Esophagus squamous epithelium (tissue), 4 donors: ENCODE measurements at regions not wholly inside any gene's neighbourhood (a gene's known extent, or its start where the extent isn't known, plus 50 kb on each side); places are given as distances from the start of the nearest gene placed in this dataset.

ENCODE experiments used
- POLR2A ChIP-seq, 4 donors: fragments of 450-650 bp; IDR thresholded peaks; one replicate each; pipeline ENCODE4 v1.6.1; 2017; ENCODE audit warnings: antibody characterized with exemption in 4 of 4, mild to moderate bottlenecking in 4 of 4, moderate library complexity in 3 of 4
- TF ChIP-seq, protein P1 (sequence below), 6 experiments: fragments of 450-650 bp in 4 of 6; fragments of 200-600 bp in 2 of 6; sonication (generic) in 2 of 6; IDR thresholded peaks; one replicate each; pipeline ENCODE4 v1.5.1; 2016 to 2019; ENCODE audit warnings: antibody characterized with exemption in 6 of 6, mild to moderate bottlenecking in 4 of 6, moderate library complexity in 4 of 6

GRCh38 chr15:25224396-25224795, 214.4 kb downstream of the UBE3A start:
- TF ChIP-seq, protein P1, sequence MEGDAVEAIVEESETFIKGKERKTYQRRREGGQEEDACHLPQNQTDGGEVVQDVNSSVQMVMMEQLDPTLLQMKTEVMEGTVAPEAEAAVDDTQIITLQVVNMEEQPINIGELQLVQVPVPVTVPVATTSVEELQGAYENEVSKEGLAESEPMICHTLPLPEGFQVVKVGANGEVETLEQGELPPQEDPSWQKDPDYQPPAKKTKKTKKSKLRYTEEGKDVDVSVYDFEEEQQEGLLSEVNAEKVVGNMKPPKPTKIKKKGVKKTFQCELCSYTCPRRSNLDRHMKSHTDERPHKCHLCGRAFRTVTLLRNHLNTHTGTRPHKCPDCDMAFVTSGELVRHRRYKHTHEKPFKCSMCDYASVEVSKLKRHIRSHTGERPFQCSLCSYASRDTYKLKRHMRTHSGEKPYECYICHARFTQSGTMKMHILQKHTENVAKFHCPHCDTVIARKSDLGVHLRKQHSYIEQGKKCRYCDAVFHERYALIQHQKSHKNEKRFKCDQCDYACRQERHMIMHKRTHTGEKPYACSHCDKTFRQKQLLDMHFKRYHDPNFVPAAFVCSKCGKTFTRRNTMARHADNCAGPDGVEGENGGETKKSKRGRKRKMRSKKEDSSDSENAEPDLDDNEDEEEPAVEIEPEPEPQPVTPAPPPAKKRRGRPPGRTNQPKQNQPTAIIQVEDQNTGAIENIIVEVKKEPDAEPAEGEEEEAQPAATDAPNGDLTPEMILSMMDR (IDR thresholded peaks at IDR 0.05): no peak
- no peak for TF ChIP-seq POLR2A (IDR thresholded peaks at IDR 0.05)
